ENCODE measurements at regions not wholly inside any gene's neighbourhood (a gene's known extent, or its start where the extent isn't known, plus 50 kb on each side); places are given as distances from the start of the nearest gene placed in this dataset.

GRCh38 chr20:6680441-6680840 lies 87.0 kb upstream of the BMP2 start (continued):
- TF ChIP-seq STAT1 (conservative IDR thresholded peaks at IDR 0.05) = no peak

GRCh38 chr20:6679086-6679485 lies 88.4 kb upstream of the BMP2 start:
- Histone ChIP-seq H3K9me3 (replicated peaks; ENCODE audit: control insufficient read depth, insufficient read depth, low read length) (no peaks in the 10 kb centered on the region; the same call in 2 of the 3 replicates), H3K4me1 (ENCODE audit: control insufficient read depth, insufficient read depth, low read length) (no peaks in the 10 kb centered on the region), H3K36me3 (ENCODE audit: control insufficient read depth in 2 of 2, insufficient read depth in 2 of 2, low read length in 1 of 2) (no peaks in the 10 kb centered on the region), H3K27me3 (replicated peaks in 1 of 2; ENCODE audit: control insufficient read depth in 2 of 2, insufficient read depth in 2 of 2, low read length in 1 of 2) (no peaks in the 10 kb centered on the region), H2AFZ (ENCODE audit: control insufficient read depth, low read depth, low read length) (no peak overlapping the region), H3K27ac (ENCODE audit: control insufficient read depth, insufficient read depth) (no peak overlapping the region), H3K79me2 (ENCODE audit: control insufficient read depth, insufficient read depth, low read length) (no peaks in the 10 kb centered on the region), H3K4me3 (no peak overlapping the region), H4K20me1 (ENCODE audit: control insufficient read depth, insufficient read depth) (no peaks in the 10 kb centered on the region), H3K4me2 (ENCODE audit: control insufficient read depth, insufficient read depth) (no peak overlapping the region), H3K9ac (ENCODE audit: control insufficient read depth, insufficient read depth, low read length) (no peak overlapping the region)
- POLR2A ChIA-PET = no interaction called here
- SMC1A ChIA-PET (ENCODE audit: uncharacterized antibody, unreplicated experiment) = no interaction called here
- RAD21 ChIA-PET (ENCODE audit: unreplicated experiment) = no interaction called here
- 0% methylated on average over 2 of the region's 2 CpGs for WGBS (ENCODE audit: insufficient coverage, insufficient replicate concordance, low lambda C conversion rate, missing lambda C conversion rate)
- DNase-seq (ENCODE audit: low read depth, low spot score) (no peak), FAIRE-seq (no peak), ATAC-seq (no peak)
- TF ChIP-seq SREBF1 (IDR thresholded peaks at IDR 0.05; ENCODE audit: low read length) (no peak), SMAD1 (IDR thresholded peaks at IDR 0.05; ENCODE audit: low read depth, partially characterized antibody) (no peak), NR2C1 (IDR thresholded peaks at IDR 0.05) (no peak), RB1 (IDR thresholded peaks at IDR 0.05; ENCODE audit: borderline replicate concordance) (no peak), ELK1 (IDR thresholded peaks at IDR 0.05; ENCODE audit: low read depth, low read length) (no peak), RUNX3 (IDR thresholded peaks at IDR 0.05; ENCODE audit: low read length) (no peak), ZBED1 (IDR thresholded peaks at IDR 0.05; ENCODE audit: borderline replicate concordance) (no peak), CEBPB (IDR thresholded peaks at IDR 0.05; ENCODE audit: borderline replicate concordance in 1 of 2, low read depth in 2 of 2, low read length in 2 of 2) (no peak), USF1 (IDR thresholded peaks at IDR 0.05; ENCODE audit: borderline replicate concordance, extremely low read length, insufficient read depth, low read depth, low read length) (no peak), NBN (IDR thresholded peaks at IDR 0.05) (no peak)
- no TSS peak for BruUV-seq (replicated peaks)
- in situ Hi-C loops (cut with MboI) = no loop called here
- intact Hi-C loops (cut with micrococcal nuclease; ENCODE audit: unreplicated experiment) = no loop called here
- CTCF ChIA-PET = no interaction called here

Measured in GM12878 (cell line).